ENCODE measurements at regions not wholly inside any gene's neighbourhood (a gene's known extent, or its start where the extent isn't known, plus 50 kb on each side); places are given as distances from the start of the nearest gene placed in this dataset.

DNA sequence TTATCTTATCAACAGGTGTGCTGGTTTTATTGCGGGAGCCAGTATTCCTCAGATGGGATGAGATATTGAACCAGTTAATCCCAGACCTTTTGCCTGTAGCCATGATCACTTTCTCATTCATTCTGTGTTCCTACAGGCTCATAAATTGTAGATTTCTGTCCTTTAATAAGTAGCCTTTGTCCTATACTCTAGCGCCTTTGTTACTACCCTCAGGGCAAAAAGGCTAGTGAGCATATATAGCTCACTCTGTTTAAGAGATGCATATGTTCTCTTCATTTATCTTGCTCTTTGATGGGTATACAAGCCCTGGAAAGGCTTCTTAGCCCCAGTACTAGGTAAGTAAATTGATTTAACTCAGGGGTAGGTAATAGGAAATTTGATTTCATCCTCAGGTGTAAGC lies 95.1 kb downstream of the OXSM start:
- TF ChIP-seq POLR2A (IDR thresholded peaks at IDR 0.05), result no peak
- TF ChIP-seq, protein P1, sequence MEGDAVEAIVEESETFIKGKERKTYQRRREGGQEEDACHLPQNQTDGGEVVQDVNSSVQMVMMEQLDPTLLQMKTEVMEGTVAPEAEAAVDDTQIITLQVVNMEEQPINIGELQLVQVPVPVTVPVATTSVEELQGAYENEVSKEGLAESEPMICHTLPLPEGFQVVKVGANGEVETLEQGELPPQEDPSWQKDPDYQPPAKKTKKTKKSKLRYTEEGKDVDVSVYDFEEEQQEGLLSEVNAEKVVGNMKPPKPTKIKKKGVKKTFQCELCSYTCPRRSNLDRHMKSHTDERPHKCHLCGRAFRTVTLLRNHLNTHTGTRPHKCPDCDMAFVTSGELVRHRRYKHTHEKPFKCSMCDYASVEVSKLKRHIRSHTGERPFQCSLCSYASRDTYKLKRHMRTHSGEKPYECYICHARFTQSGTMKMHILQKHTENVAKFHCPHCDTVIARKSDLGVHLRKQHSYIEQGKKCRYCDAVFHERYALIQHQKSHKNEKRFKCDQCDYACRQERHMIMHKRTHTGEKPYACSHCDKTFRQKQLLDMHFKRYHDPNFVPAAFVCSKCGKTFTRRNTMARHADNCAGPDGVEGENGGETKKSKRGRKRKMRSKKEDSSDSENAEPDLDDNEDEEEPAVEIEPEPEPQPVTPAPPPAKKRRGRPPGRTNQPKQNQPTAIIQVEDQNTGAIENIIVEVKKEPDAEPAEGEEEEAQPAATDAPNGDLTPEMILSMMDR (IDR thresholded peaks at IDR 0.05), result no peak
